Endothelial cell of umbilical vein (primary cell): ENCODE measurements at regions not wholly inside any gene's neighbourhood (a gene's known extent, or its start where the extent isn't known, plus 50 kb on each side); places are given as distances from the start of the nearest gene placed in this dataset.

Experiments used
- FOS ChIP-seq: IDR thresholded peaks from 2 replicates; pipeline ENCODE4 v1.6.1; 2011; ENCODE audit warnings: mild to moderate bottlenecking, low read length, moderate library complexity, borderline replicate concordance; ENCODE audit not compliant: insufficient read depth
- GATA2 ChIP-seq: IDR thresholded peaks from 2 replicates; pipeline ENCODE4 v1.7.0; 2011; ENCODE audit warnings: low read depth, mild to moderate bottlenecking, moderate library complexity, mixed read lengths, low read length; ENCODE audit not compliant: insufficient read length, insufficient read depth
- POLR2A ChIP-seq: IDR thresholded peaks from 2 replicates; pipeline ENCODE4 v1.6.1; 2012; ENCODE audit warnings: low read depth, mild to moderate bottlenecking, control low read depth, low read length
- POLR2AphosphoS5 ChIP-seq: IDR thresholded peaks from 2 replicates; pipeline ENCODE4 v1.6.1; 2012; ENCODE audit warnings: low read depth, mild to moderate bottlenecking, control low read depth, low read length, moderate library complexity; ENCODE audit not compliant: insufficient read depth
- TF ChIP-seq, protein P1 (sequence below), 2 donors: IDR thresholded peaks; 1 replicate in 1 of 2; 2 replicates in 1 of 2; pipeline ENCODE4 v1.5.1; 2011; ENCODE audit warnings: low read length in 2 of 2, mild to moderate bottlenecking in 2 of 2, moderate library complexity in 2 of 2, control low read depth in 1 of 2, inconsistent platforms in 1 of 2, low read depth in 1 of 2; ENCODE audit not compliant: insufficient read depth in 1 of 2; ENCODE audit errors: extremely low read depth in 1 of 2

GRCh38 chr3:107213044-107213669 is 164.1 kb upstream of the CCDC54 start:
- TF ChIP-seq, protein P1, sequence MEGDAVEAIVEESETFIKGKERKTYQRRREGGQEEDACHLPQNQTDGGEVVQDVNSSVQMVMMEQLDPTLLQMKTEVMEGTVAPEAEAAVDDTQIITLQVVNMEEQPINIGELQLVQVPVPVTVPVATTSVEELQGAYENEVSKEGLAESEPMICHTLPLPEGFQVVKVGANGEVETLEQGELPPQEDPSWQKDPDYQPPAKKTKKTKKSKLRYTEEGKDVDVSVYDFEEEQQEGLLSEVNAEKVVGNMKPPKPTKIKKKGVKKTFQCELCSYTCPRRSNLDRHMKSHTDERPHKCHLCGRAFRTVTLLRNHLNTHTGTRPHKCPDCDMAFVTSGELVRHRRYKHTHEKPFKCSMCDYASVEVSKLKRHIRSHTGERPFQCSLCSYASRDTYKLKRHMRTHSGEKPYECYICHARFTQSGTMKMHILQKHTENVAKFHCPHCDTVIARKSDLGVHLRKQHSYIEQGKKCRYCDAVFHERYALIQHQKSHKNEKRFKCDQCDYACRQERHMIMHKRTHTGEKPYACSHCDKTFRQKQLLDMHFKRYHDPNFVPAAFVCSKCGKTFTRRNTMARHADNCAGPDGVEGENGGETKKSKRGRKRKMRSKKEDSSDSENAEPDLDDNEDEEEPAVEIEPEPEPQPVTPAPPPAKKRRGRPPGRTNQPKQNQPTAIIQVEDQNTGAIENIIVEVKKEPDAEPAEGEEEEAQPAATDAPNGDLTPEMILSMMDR (IDR thresholded peaks at IDR 0.05; ENCODE audit: extremely low read depth in 1 of 2, insufficient read depth in 1 of 2, low read depth in 1 of 2, low read length in 2 of 2): no peak
- no peak for TF ChIP-seq GATA2
- TF ChIP-seq POLR2A: no peak
- TF ChIP-seq FOS: no peak
- no peak for TF ChIP-seq POLR2AphosphoS5
